Peyer's patch (tissue), 4 donors: ENCODE measurements at regions not wholly inside any gene's neighbourhood (a gene's known extent, or its start where the extent isn't known, plus 50 kb on each side); places are given as distances from the start of the nearest gene placed in this dataset.

Source experiments
- DNase-seq, 3 donors: peaks; one replicate each; pipeline ENCODE4 v3.0.0-alpha.2; 2017 to 2019
- H3K27ac ChIP-seq, 4 donors: fragments of 200-600 bp; sonication (generic); one replicate each; pipeline ENCODE4 v1.5.1; 2016 to 2019
- H3K27me3 ChIP-seq, 2 donors: fragments of 200-600 bp; sonication (generic); one replicate each; pipeline ENCODE4 v1.5.1; 2019
- H3K36me3 ChIP-seq, 3 donors: fragments of 200-600 bp; sonication (generic); one replicate each; pipeline ENCODE4 v1.5.1; 2016 to 2019
- H3K4me1 ChIP-seq, 4 donors: fragments of 200-600 bp; sonication (generic); one replicate each; pipeline ENCODE4 v1.5.1; 2016 to 2019
- H3K4me3 ChIP-seq, 4 donors: fragments of 200-600 bp; sonication (generic); 1 replicate in 3 of 4; 2 replicates in 1 of 4; pipeline ENCODE4 v1.5.1; 2016 to 2019; ENCODE audit warnings: mild to moderate bottlenecking in 1 of 4
- H3K9me3 ChIP-seq, 4 donors: fragments of 200-600 bp; sonication (generic); one replicate each; pipeline ENCODE4 v1.5.1; 2016 to 2019; ENCODE audit warnings: mild to moderate bottlenecking in 1 of 4
- CTCF ChIP-seq, 6 experiments: fragments of 450-650 bp in 4 of 6; fragments of 200-600 bp in 2 of 6; sonication (generic) in 1 of 6; IDR thresholded peaks; one replicate each; pipeline ENCODE4 v1.5.1; 2017 to 2019; ENCODE audit warnings: antibody characterized with exemption in 6 of 6, mild to moderate bottlenecking in 3 of 6, moderate library complexity in 1 of 6
- POLR2A ChIP-seq, 2 donors: fragments of 450-650 bp; IDR thresholded peaks; one replicate each; pipeline ENCODE4 v1.5.1; 2017; ENCODE audit warnings: antibody characterized with exemption in 2 of 2, mild to moderate bottlenecking in 2 of 2, moderate library complexity in 2 of 2

- peaks cover 0 to 13% (median 0%) of the 10 kb centered on the region in 4 donors for H3K9me3 ChIP-seq
- H3K27ac ChIP-seq: no peak overlapping the region
- no peaks in the 10 kb centered on the region for H3K36me3 ChIP-seq
- no peak for DNase-seq
- no peaks in the 10 kb centered on the region for H3K4me1 ChIP-seq
- no peaks in the 10 kb centered on the region for H3K27me3 ChIP-seq
- no peak overlapping the region for H3K4me3 ChIP-seq
- TF ChIP-seq POLR2A (IDR thresholded peaks at IDR 0.05) (no peak), CTCF (IDR thresholded peaks at IDR 0.05) (no peak)
Measured at GRCh38 chrX:1035206-1035605, 177.2 kb downstream of the CRLF2 start.

DNA sequence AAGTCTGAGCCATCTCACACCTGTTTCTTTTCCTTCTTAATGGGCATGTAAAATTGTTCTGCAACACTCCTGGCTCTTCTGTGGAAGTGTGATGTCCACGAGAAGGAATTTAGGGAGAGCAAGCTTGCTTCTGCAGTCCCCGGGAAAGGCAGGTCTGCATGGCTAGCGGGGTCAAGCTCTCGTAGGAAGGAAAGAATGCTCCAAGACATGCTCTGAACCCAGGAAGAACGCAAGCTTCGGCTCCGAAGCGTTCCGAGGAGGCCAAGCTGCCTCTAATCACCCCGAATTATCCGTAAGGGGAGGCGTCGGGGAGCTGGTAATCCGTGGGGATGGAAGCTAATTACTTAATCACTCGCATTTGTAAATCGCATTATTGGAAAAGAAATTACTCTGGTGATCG lies 177.7 kb downstream of the CRLF2 start:
- Histone ChIP-seq H3K9me3 (peaks cover 0 to 13% (median 0%) of the 10 kb centered on the region in 4 donors), H3K36me3 (no peaks in the 10 kb centered on the region), H3K27me3 (no peaks in the 10 kb centered on the region), H3K27ac (no peak overlapping the region), H3K4me3 (no peak overlapping the region), H3K4me1 (no peaks in the 10 kb centered on the region)
- TF ChIP-seq POLR2A (IDR thresholded peaks at IDR 0.05) (no peak), CTCF (IDR thresholded peaks at IDR 0.05) (no peak)
- no peak for DNase-seq

GRCh38 chrX:1031521-1032430 lies 180.7 kb downstream of the CRLF2 start:
- Histone ChIP-seq H3K27ac (no peak overlapping the region), H3K4me3 (no peak overlapping the region), H3K9me3 (peaks cover 0 to 8% (median 0%) of the 10 kb centered on the region in 4 donors), H3K27me3 (no peaks in the 10 kb centered on the region), H3K36me3 (no peaks in the 10 kb centered on the region), H3K4me1 (no peaks in the 10 kb centered on the region)
- no peak for TF ChIP-seq CTCF (IDR thresholded peaks at IDR 0.05)
- no peak for TF ChIP-seq POLR2A (IDR thresholded peaks at IDR 0.05)
- no peak for DNase-seq

DNA sequence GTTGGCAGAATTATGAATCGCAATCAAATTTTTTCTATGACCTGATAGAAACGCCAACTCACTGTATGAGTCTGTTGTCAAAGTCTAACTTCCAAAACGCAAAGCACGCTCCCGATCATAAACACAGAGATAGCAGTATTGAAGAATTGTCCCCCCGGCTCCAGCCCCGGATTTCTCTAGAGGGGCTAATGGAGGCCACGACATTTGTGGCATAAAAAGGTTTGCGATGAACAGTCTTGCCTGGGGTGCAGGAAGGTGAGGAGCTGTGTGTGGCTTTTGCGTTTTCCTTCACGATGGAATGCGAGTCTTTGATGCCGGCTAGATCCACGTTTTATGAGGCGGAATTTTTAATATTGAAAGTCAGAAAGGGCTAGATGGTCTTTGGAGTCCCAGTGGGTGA lies 183.0 kb downstream of the CRLF2 start:
- Histone ChIP-seq H3K4me3 (no peak overlapping the region), H3K4me1 (no peaks in the 10 kb centered on the region), H3K27ac (no peak overlapping the region), H3K27me3 (no peaks in the 10 kb centered on the region), H3K9me3 (peaks cover 0 to 8% (median 0%) of the 10 kb centered on the region in 4 donors), H3K36me3 (no peaks in the 10 kb centered on the region)
- TF ChIP-seq POLR2A (IDR thresholded peaks at IDR 0.05): no peak
- TF ChIP-seq CTCF (IDR thresholded peaks at IDR 0.05): no peak
- no peak for DNase-seq

GRCh38 chrX:1027680-1028079 lies 184.8 kb downstream of the CRLF2 start:
- no peak for TF ChIP-seq POLR2A (IDR thresholded peaks at IDR 0.05)
- no peak for TF ChIP-seq CTCF (IDR thresholded peaks at IDR 0.05)
- Histone ChIP-seq H3K9me3 (peaks cover 0 to 6% (median 0%) of the 10 kb centered on the region in 4 donors), H3K27ac (no peak overlapping the region), H3K27me3 (no peaks in the 10 kb centered on the region), H3K36me3 (no peaks in the 10 kb centered on the region), H3K4me3 (no peak overlapping the region), H3K4me1 (no peaks in the 10 kb centered on the region)
- no peak for DNase-seq
